ENCODE measurements at regions not wholly inside any gene's neighbourhood (a gene's known extent, or its start where the extent isn't known, plus 50 kb on each side); places are given as distances from the start of the nearest gene placed in this dataset.

GRCh38 chr12:19064713-19065112 lies 64.8 kb upstream of the PLEKHA5 start:
- no peak for DNase-seq

DNA sequence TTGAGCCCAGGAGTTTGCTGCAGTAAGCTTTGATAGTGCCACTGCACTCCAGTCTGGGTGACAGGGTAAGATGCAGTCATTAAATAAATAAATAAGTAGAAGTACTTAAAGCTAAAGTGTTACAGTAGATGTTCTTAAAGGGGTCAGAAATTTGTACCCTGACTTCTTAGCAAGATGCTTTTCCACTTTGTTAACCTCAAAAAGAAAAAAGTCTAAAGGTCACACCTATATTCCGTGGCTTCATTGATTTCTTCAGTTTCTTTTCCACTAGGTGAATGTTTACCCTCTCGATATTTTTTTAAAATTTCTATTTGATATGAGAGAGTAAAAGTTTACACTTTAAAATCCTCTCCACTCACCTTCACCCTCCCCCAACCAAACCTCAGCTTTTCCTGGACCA lies 64.3 kb upstream of the PLEKHA5 start:
- DNase-seq, result no peak

GRCh38 chr12:19065871-19066270 lies 63.7 kb upstream of the PLEKHA5 start:
- DNase-seq, result no peak

DNA sequence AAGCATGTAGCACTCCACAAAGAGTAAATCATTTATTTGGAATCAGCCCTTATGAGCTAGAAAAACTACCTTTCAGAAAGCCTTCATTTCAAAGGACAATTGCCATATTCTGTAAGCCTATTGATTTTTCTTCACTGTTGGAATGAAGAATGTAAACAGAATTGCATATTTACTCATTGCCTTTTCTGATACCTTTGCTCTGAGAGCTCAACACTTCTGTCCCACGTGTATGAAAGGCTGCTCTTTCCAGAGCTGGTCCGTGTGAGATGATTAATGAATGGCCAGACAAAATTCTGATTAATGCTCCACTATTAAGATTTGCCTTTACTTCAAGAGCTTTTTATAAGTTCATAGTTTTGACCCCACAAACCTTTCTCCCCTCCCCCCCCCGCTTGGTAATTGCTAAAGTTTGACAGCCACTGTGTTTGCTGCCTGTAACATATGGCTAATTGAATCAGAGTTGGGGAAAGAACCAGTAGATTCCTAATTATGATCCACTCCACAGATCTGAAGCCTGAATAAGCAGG lies 63.0 kb upstream of the PLEKHA5 start:
- DNase-seq, result no peak

DNA sequence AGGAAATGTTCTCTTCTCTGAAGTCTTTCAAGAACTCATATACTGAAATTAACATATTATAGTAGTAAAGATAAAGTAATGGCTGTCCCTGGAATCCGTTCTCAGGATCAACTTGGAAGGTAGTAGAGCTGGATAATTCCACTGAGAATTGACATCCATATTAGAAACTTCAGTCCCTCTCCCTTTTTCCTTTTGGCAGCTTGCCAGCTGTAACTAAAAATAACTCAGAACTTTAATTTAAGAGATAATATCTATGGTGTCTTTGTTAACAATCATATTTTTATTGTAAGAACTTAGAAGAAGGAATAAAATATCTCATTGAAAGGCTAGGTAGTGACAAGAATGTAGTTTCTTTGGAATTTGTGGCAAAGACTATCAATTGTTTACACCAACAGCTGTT lies 61.4 kb upstream of the PLEKHA5 start:
- no peak for DNase-seq

GRCh38 chr12:19070341-19070740 lies 59.2 kb upstream of the PLEKHA5 start:
- no peak for DNase-seq

DNA sequence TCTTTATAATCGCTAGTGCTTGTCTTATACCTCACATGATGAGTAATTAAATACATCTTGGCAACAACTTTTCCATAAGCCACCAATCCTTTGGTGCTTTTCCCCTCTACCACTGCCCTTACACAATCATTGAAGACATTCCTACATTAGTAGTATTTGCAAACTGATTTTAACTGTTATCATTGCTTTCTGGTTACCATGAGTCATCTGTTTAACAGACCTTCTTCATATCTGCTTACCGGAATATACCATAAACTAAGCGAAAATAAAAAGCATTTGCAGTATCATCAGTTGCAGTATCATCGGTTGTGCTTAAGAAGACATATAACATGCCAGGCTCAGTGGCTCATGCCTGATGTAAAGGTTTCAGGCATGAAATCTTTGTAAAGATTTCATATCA lies 54.8 kb upstream of the PLEKHA5 start:
- DNase-seq, result no peak

DNA sequence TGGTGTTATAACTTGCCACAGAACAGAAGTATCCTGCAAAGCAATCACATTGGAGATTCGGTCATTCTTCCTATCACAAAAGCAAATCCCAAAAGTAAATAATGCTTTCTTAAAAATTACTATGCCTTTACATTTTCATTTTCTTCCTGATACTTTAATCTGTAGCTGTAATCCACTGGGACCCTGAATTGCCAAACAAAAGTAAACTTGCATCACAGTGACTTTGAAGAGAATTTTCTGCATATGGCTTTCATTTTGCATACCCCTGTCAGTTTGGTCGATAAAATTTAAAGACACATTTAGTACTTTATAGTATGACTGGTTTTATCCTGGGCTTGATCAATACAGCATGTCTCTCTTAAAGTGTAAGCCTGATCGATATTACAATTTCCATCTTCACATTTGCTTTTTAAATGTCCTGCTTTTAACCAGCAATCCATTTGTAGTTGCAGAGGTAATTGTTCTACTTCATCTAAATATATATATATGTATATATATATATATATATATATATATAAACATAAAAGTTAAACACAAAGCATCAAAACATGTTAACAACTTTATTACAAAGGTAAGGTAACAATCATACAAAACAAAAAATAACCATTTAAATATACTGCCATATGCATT lies 53.7 kb upstream of the PLEKHA5 start:
- DNase-seq, result no peak

Data from NCI-H187 (cell line).